SU-DHL-6 (cell line): ENCODE measurements at regions not wholly inside any gene's neighbourhood (a gene's known extent, or its start where the extent isn't known, plus 50 kb on each side); places are given as distances from the start of the nearest gene placed in this dataset.

Source experiments
- H2AFZ ChIP-seq: fragments of 200-600 bp; sonication (generic); 2 replicates; pipeline ENCODE4 v1.6.1; 2014; ENCODE audit warnings: low read depth, mild to moderate bottlenecking, moderate library complexity, mixed read lengths, antibody characterized with exemption, low read length; ENCODE audit not compliant: severe bottlenecking
- H3F3A ChIP-seq: fragments of 200-600 bp; shearing (Covaris generic); 2 replicates; pipeline ENCODE4 v1.6.0; 2016; ENCODE audit warnings: antibody characterized with exemption, mild to moderate bottlenecking; ENCODE audit not compliant: insufficient read depth
- H3K27ac ChIP-seq: fragments of 200-600 bp; sonication (generic); 2 replicates; pipeline ENCODE4 v1.5.1; 2016; ENCODE audit warnings: low read depth, mild to moderate bottlenecking, low read length, moderate library complexity, mixed read lengths
- H3K27me3 ChIP-seq: fragments of 200-600 bp; sonication (generic), shearing (Covaris generic); 2 replicates; pipeline ENCODE4 v1.6.0; 2014; ENCODE audit warnings: mild to moderate bottlenecking, low read length
- H3K36me3 ChIP-seq: fragments of 200-600 bp; sonication (generic); 2 replicates; pipeline ENCODE4 v1.6.1; 2014; ENCODE audit warnings: mild to moderate bottlenecking, low read length, mixed read lengths
- H3K4me2 ChIP-seq: fragments of 300-600, 200-600 bp; shearing (Covaris generic), sonication (generic); 2 replicates; pipeline ENCODE4 v1.6.0; 2014; ENCODE audit warnings: low read length, low read depth, mild to moderate bottlenecking; ENCODE audit not compliant: poor library complexity, severe bottlenecking
- H3K4me3 ChIP-seq: fragments of 200-600 bp; sonication (generic); 2 replicates; pipeline ENCODE4 v1.5.1; 2014; ENCODE audit warnings: antibody characterized with exemption, low read length, mild to moderate bottlenecking, mixed read lengths; ENCODE audit not compliant: insufficient read depth, poor library complexity, severe bottlenecking
- H3K79me2 ChIP-seq: fragments of 200-600 bp; sonication (generic); 2 replicates; pipeline ENCODE4 v1.6.1; 2014; ENCODE audit warnings: mild to moderate bottlenecking, low read length, moderate library complexity; ENCODE audit not compliant: insufficient read depth
- H3K9ac ChIP-seq: fragments of 200-600 bp; sonication (generic); 2 replicates; pipeline ENCODE4 v1.7.0; 2014; ENCODE audit warnings: mild to moderate bottlenecking, low read length
- H3K9me2 ChIP-seq: fragments of 200-600 bp; sonication (generic); replicated peaks from 2 replicates; pipeline ENCODE4 v1.6.1; 2014; ENCODE audit warnings: low read length; ENCODE audit not compliant: insufficient read depth
- H3K9me3 ChIP-seq: fragments of 200-600 bp; sonication (generic); 2 replicates; pipeline ENCODE4 v1.6.1; 2014; ENCODE audit warnings: low read length, mixed read lengths; ENCODE audit not compliant: insufficient read depth
- H4K20me1 ChIP-seq: fragments of 200-600 bp; sonication (generic); 2 replicates; pipeline ENCODE4 v1.6.1; 2014; ENCODE audit warnings: low read depth, mild to moderate bottlenecking, antibody characterized with exemption, low read length, moderate library complexity, mixed read lengths
- CTCF ChIP-seq: fragments of 200-600 bp; sonication (generic); IDR thresholded peaks from one replicate; pipeline ENCODE4 v1.5.1; 2017; ENCODE audit warnings: antibody characterized with exemption, mild to moderate bottlenecking, low read length, moderate library complexity; ENCODE audit not compliant: insufficient read depth, poor library complexity, severe bottlenecking
- EZH2phosphoT487 ChIP-seq: fragments of 200-600 bp; sonication (generic), shearing (Covaris generic); conservative IDR thresholded peaks from 2 replicates; pipeline ENCODE4 v1.6.1; 2018; ENCODE audit warnings: mild to moderate bottlenecking, antibody characterized with exemption, low read length, moderate library complexity, mixed read lengths

GRCh38 chr15:67009576-67010569 lies 55.5 kb upstream of the SMAD3 start:
- Histone ChIP-seq H3K36me3 (no peaks in the 10 kb centered on the region), H3K9me2 (no peaks in the 10 kb centered on the region), H3K4me3 (no peak overlapping the region), H4K20me1 (no peaks in the 10 kb centered on the region), H3K9ac (no peak overlapping the region), H2AFZ (no peak overlapping the region), H3K4me2 (no peak overlapping the region), H3K27me3 (no peaks in the 10 kb centered on the region), H3K9me3 (no peaks in the 10 kb centered on the region), H3K27ac (no peak overlapping the region), H3F3A (no peaks in the 10 kb centered on the region), H3K79me2 (no peaks in the 10 kb centered on the region)
- TF ChIP-seq EZH2phosphoT487 (no peak), CTCF (no peak)

- no peak overlapping the region for H2AFZ ChIP-seq
- H3K36me3 ChIP-seq, result no peaks in the 10 kb centered on the region
- H3K9me2 ChIP-seq, result no peaks in the 10 kb centered on the region
- no peak for TF ChIP-seq EZH2phosphoT487
- TF ChIP-seq CTCF, result no peak
- H3K9me3 ChIP-seq, result no peaks in the 10 kb centered on the region
- H4K20me1 ChIP-seq, result no peaks in the 10 kb centered on the region
- H3K79me2 ChIP-seq, result no peaks in the 10 kb centered on the region
- H3F3A ChIP-seq, result no peaks in the 10 kb centered on the region
- no peaks in the 10 kb centered on the region for H3K27me3 ChIP-seq
- no peak overlapping the region for H3K4me2 ChIP-seq
- H3K27ac ChIP-seq, result no peak overlapping the region
- no peak overlapping the region for H3K4me3 ChIP-seq
- H3K9ac ChIP-seq, result no peak overlapping the region
Measured at GRCh38 chr15:67010898-67011616, 54.3 kb upstream of the SMAD3 start.

- no peak overlapping the region for H2AFZ ChIP-seq
- no peaks in the 10 kb centered on the region for H3K79me2 ChIP-seq
- no peaks in the 10 kb centered on the region for H3K9me2 ChIP-seq
- H3K4me2 ChIP-seq, result no peak overlapping the region
- TF ChIP-seq EZH2phosphoT487 (no peak), CTCF (no peak)
- no peak overlapping the region for H3K9ac ChIP-seq
- no peaks in the 10 kb centered on the region for H3K27me3 ChIP-seq
- H4K20me1 ChIP-seq, result no peaks in the 10 kb centered on the region
- H3K27ac ChIP-seq, result no peak overlapping the region
- no peaks in the 10 kb centered on the region for H3K36me3 ChIP-seq
- H3K9me3 ChIP-seq, result no peaks in the 10 kb centered on the region
- no peaks in the 10 kb centered on the region for H3F3A ChIP-seq
- no peak overlapping the region for H3K4me3 ChIP-seq
Measured at GRCh38 chr15:67011617-67012005, 53.8 kb upstream of the SMAD3 start.
